H9 (cell line): ENCODE measurements at regions not wholly inside any gene's neighbourhood (a gene's known extent, or its start where the extent isn't known, plus 50 kb on each side); places are given as distances from the start of the nearest gene placed in this dataset.

Source experiments
- DNase-seq: peaks from one replicate; pipeline ENCODE4 v3.0.0-alpha.2; 2017
- H2AFZ ChIP-seq: one replicate; pipeline ENCODE4 v1.6.1; 2013; ENCODE audit warnings: mild to moderate bottlenecking, low read length, control low read depth, moderate library complexity
- H2AK5ac ChIP-seq: 2 replicates; pipeline ENCODE4 v1.6.1; 2013; ENCODE audit warnings: low read length, control low read depth, mixed read lengths; ENCODE audit not compliant: insufficient read length
- H2BK120ac ChIP-seq: one replicate; pipeline ENCODE4 v1.6.1; 2013; ENCODE audit warnings: low read depth, mild to moderate bottlenecking, low read length, control low read depth, inconsistent platforms; ENCODE audit not compliant: poor library complexity, severe bottlenecking
- H2BK12ac ChIP-seq: 2 replicates; pipeline ENCODE4 v1.6.1; 2013; ENCODE audit warnings: low read length, control low read depth, mixed read lengths, low read depth; ENCODE audit not compliant: insufficient read length
- H2BK15ac ChIP-seq: 2 replicates; pipeline ENCODE4 v1.6.1; 2013; ENCODE audit warnings: low read depth, low read length, control low read depth
- H2BK20ac ChIP-seq: one replicate; pipeline ENCODE4 v1.6.1; 2013; ENCODE audit warnings: low read depth, mild to moderate bottlenecking, low read length, control low read depth, inconsistent platforms; ENCODE audit not compliant: poor library complexity, severe bottlenecking
- H2BK5ac ChIP-seq: 2 replicates; pipeline ENCODE4 v1.6.1; 2013; ENCODE audit warnings: low read length, control low read depth, mixed read lengths; ENCODE audit not compliant: insufficient read length
- H3K14ac ChIP-seq: 2 replicates; pipeline ENCODE4 v1.6.1; 2013; ENCODE audit warnings: low read length, control low read depth; ENCODE audit not compliant: insufficient read depth
- H3K18ac ChIP-seq: 2 replicates; pipeline ENCODE4 v1.6.1; 2013; ENCODE audit warnings: low read depth, mild to moderate bottlenecking, mixed read lengths, low read length, control low read depth; ENCODE audit not compliant: insufficient read length
- H3K23ac ChIP-seq: 2 replicates; pipeline ENCODE4 v1.6.1; 2013; ENCODE audit warnings: low read length, control low read depth, mixed read lengths, low read depth; ENCODE audit not compliant: insufficient read length
- H3K23me2 ChIP-seq: 2 replicates; pipeline ENCODE4 v1.6.1; 2013; ENCODE audit warnings: low read depth, mild to moderate bottlenecking, mixed read lengths, low read length, control low read depth; ENCODE audit not compliant: insufficient read length, poor library complexity, severe bottlenecking
- H3K27ac ChIP-seq: 2 replicates; pipeline ENCODE4 v1.5.1; 2013; ENCODE audit warnings: low read length, control low read depth, mixed read lengths, low read depth; ENCODE audit not compliant: insufficient read length
- H3K27me3 ChIP-seq: 2 replicates; pipeline ENCODE4 v1.6.1; 2013; ENCODE audit warnings: low read length, control low read depth, inconsistent platforms; ENCODE audit not compliant: insufficient read depth
- H3K4ac ChIP-seq: 2 replicates; pipeline ENCODE4 v1.6.1; 2013; ENCODE audit warnings: low read depth, mild to moderate bottlenecking, control low read depth, inconsistent platforms, low read length, moderate library complexity
- H3K4me1 ChIP-seq: 2 replicates; pipeline ENCODE4 v1.6.1; 2013; ENCODE audit warnings: low read length, control low read depth, inconsistent platforms; ENCODE audit not compliant: insufficient read depth
- H3K4me2 ChIP-seq: 2 replicates; pipeline ENCODE4 v1.6.1; 2013; ENCODE audit warnings: low read length, control low read depth, mixed read lengths; ENCODE audit not compliant: insufficient read length, insufficient read depth
- H3K56ac ChIP-seq: 2 replicates; pipeline ENCODE4 v1.6.1; 2013; ENCODE audit warnings: low read depth, mild to moderate bottlenecking, mixed read lengths, low read length, control low read depth; ENCODE audit not compliant: insufficient read length
- H3K79me1 ChIP-seq: 2 replicates; pipeline ENCODE4 v1.6.1; 2013; ENCODE audit warnings: low read depth, mild to moderate bottlenecking, moderate library complexity, low read length, control low read depth, inconsistent platforms; ENCODE audit not compliant: insufficient read depth, poor library complexity, severe bottlenecking
- H3K79me2 ChIP-seq: 2 replicates; pipeline ENCODE4 v1.6.1; 2013; ENCODE audit warnings: low read length, control low read depth, inconsistent platforms; ENCODE audit not compliant: insufficient read depth
- H3K9ac ChIP-seq: 2 replicates; pipeline ENCODE4 v1.6.1; 2013; ENCODE audit warnings: low read length, control low read depth, mixed read lengths; ENCODE audit not compliant: insufficient read length; ENCODE audit errors: extremely low read depth
- H3K9me3 ChIP-seq: one replicate; pipeline ENCODE4 v1.6.1; 2013; ENCODE audit warnings: low read depth, low read length, inconsistent platforms; ENCODE audit not compliant: control insufficient read depth
- H3T11ph ChIP-seq: one replicate; pipeline ENCODE4 v1.6.1; 2013; ENCODE audit warnings: mild to moderate bottlenecking, low read length, control low read depth, inconsistent platforms
- H4K20me1 ChIP-seq: one replicate; pipeline ENCODE4 v1.6.1; 2013; ENCODE audit not compliant: control insufficient read depth, insufficient read length, insufficient read depth
- H4K5ac ChIP-seq: 2 replicates; pipeline ENCODE4 v1.6.1; 2013; ENCODE audit warnings: low read depth, mild to moderate bottlenecking, mixed read lengths, low read length, control low read depth; ENCODE audit not compliant: insufficient read length
- H4K8ac ChIP-seq: replicated peaks from 2 replicates; pipeline ENCODE4 v1.6.1; 2013; ENCODE audit warnings: low read length, control low read depth, mixed read lengths, low read depth; ENCODE audit not compliant: insufficient read length
- H4K91ac ChIP-seq: 2 replicates; pipeline ENCODE4 v1.6.1; 2013; ENCODE audit warnings: low read depth, mild to moderate bottlenecking, moderate library complexity, mixed read lengths, low read length, control low read depth; ENCODE audit not compliant: insufficient read length
- H3K27ac Mint-ChIP-seq, 3 experiments: 2 replicates in 2 of 3; 3 replicates in 1 of 3; pipeline ENCODE4 v1.8.0; 2020 to 2021; ENCODE audit warnings: mixed read lengths in 3 of 3, mild to moderate bottlenecking in 1 of 3, moderate library complexity in 1 of 3
- H3K27me3 Mint-ChIP-seq: 2 replicates; pipeline ENCODE4 v1.8.0; 2021; ENCODE audit warnings: low read depth, mild to moderate bottlenecking, moderate library complexity, mixed read lengths
- H3K36me3 Mint-ChIP-seq, 3 experiments: 2 replicates in 2 of 3; 3 replicates in 1 of 3; pipeline ENCODE4 v1.8.0; 2020 to 2021; ENCODE audit warnings: low read depth in 3 of 3, mixed read lengths in 3 of 3; ENCODE audit not compliant: insufficient read depth in 1 of 3
- H3K4me1 Mint-ChIP-seq, 2 experiments: 2 replicates each; pipeline ENCODE4 v1.8.0; 2020; ENCODE audit warnings: mixed read lengths in 2 of 2
- H3K4me3 Mint-ChIP-seq, 2 experiments: 2 replicates in 1 of 2; 3 replicates in 1 of 2; pipeline ENCODE4 v1.8.0; 2020 to 2021; ENCODE audit warnings: mild to moderate bottlenecking in 2 of 2, mixed read lengths in 2 of 2, moderate library complexity in 1 of 2
- H3K9me3 Mint-ChIP-seq, 2 experiments: 2 replicates in 1 of 2; 3 replicates in 1 of 2; pipeline ENCODE4 v1.8.0; 2020; ENCODE audit warnings: mild to moderate bottlenecking in 2 of 2, mixed read lengths in 2 of 2, moderate library complexity in 1 of 2
- CTCF ChIP-seq: fragments of 200-600 bp; sonication (generic); conservative IDR thresholded peaks from 3 replicates; pipeline ENCODE4 v1.8.0; 2021; ENCODE audit warnings: antibody characterized with exemption, mild to moderate bottlenecking
- WGBS: extraction: QIAGEN DNeasy Blood & Tissue Kit; methylation state at CpG from one replicate; pipeline ENCODE4 v1.1.7; 2013; ENCODE audit warnings: missing lambda C conversion rate, low lambda C conversion rate, mixed read lengths; ENCODE audit not compliant: insufficient read length; ENCODE audit errors: extremely low coverage; 5-methylcytosine and 5-hydroxymethylcytosine counted together

GRCh38 chr14:89502966-89503365 is 85.9 kb upstream of the FOXN3 start:
- Histone ChIP-seq H2BK12ac (no peak overlapping the region), H3K4ac (no peak overlapping the region), H3K18ac (no peak overlapping the region), H3K4me1 (peaks cover 12% of the 10 kb centered on the region), H2BK15ac (no peak overlapping the region), H2AFZ (no peak overlapping the region), H2BK120ac (no peak overlapping the region), H3K9me3 (no peaks in the 10 kb centered on the region), H3K79me1 (no peaks in the 10 kb centered on the region), H4K8ac (no peak overlapping the region), H3K27ac (no peak overlapping the region), H3K9ac (no peak overlapping the region), H2AK5ac (no peak overlapping the region), H3K14ac (no peak overlapping the region), H3K56ac (no peak overlapping the region), H4K91ac (no peak overlapping the region), H4K5ac (no peak overlapping the region), H2BK20ac (no peak overlapping the region), H4K20me1 (no peaks in the 10 kb centered on the region), H3K27me3 (no peaks in the 10 kb centered on the region), H2BK5ac (no peak overlapping the region), H3K23me2 (no peaks in the 10 kb centered on the region), H3K23ac (no peak overlapping the region), H3K4me2 (no peak overlapping the region), H3K79me2 (peaks cover 3% of the 10 kb centered on the region; the same call in 1 of the 2 replicates), H3T11ph (no peak overlapping the region)
- WGBS: no CpG with 5 or more reads among the region's 5 CpGs
- Mint-ChIP-seq H3K27ac (peak overlapping the region in 2 of 3 experiments; percentile 9 to 14; a peak in 3 of 7 replicates), H3K27me3 (no peaks in the 10 kb centered on the region; the same call in 1 of the 2 replicates), H3K4me3 (no peak overlapping the region), H3K4me1 (peaks cover 33 to 34% of the 10 kb centered on the region in 2 experiments), H3K9me3 (peaks cover 10% of the 10 kb centered on the region in 2 experiments; a peak in 4 of 5 replicates), H3K36me3 (peaks cover 24 to 28% (median 24%) of the 10 kb centered on the region in 3 experiments)
- no peak for TF ChIP-seq CTCF
- no peak for DNase-seq
